ENCODE measurements at regions not wholly inside any gene's neighbourhood (a gene's known extent, or its start where the extent isn't known, plus 50 kb on each side); places are given as distances from the start of the nearest gene placed in this dataset.

DNA sequence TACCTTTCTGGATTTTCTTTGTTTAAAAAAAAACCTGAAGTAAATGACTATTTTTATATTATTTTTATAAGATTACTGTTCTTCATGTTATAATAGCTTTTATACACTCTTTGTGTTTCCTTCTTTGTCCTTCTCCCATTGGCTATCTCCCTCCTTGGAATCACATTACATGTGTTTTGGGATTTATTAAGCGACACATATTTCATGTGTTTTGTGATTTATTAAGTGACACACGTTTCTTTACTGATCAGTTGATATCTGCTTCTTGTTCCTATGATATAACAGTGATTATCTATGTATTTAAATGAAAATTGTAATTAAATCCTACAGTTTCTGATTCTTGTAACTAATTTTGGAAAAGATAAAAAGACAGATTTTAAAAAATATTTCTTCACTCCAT, 817.3 kb upstream of the AGA start:
- H3K36me3 ChIP-seq = no peaks in the 10 kb centered on the region
- H3K4me1 ChIP-seq = no peaks in the 10 kb centered on the region
- TF ChIP-seq POLR2A (IDR thresholded peaks at IDR 0.05) (no peak), POLR2AphosphoS5 (IDR thresholded peaks at IDR 0.05; ENCODE audit: insufficient read depth in 1 of 2, low read depth in 1 of 2) (no peak)
- TF ChIP-seq, protein P1, sequence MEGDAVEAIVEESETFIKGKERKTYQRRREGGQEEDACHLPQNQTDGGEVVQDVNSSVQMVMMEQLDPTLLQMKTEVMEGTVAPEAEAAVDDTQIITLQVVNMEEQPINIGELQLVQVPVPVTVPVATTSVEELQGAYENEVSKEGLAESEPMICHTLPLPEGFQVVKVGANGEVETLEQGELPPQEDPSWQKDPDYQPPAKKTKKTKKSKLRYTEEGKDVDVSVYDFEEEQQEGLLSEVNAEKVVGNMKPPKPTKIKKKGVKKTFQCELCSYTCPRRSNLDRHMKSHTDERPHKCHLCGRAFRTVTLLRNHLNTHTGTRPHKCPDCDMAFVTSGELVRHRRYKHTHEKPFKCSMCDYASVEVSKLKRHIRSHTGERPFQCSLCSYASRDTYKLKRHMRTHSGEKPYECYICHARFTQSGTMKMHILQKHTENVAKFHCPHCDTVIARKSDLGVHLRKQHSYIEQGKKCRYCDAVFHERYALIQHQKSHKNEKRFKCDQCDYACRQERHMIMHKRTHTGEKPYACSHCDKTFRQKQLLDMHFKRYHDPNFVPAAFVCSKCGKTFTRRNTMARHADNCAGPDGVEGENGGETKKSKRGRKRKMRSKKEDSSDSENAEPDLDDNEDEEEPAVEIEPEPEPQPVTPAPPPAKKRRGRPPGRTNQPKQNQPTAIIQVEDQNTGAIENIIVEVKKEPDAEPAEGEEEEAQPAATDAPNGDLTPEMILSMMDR (IDR thresholded peaks at IDR 0.05) = no peak
- no peaks in the 10 kb centered on the region for H3K27me3 ChIP-seq
- no peak for DNase-seq (ENCODE audit: extremely low spot score in 2 of 2)
- intact Hi-C loops (cut with DNase I) = no loop called here
- no peak overlapping the region for H3K27ac ChIP-seq
- H3K9me3 ChIP-seq = no peaks in the 10 kb centered on the region
- H3K4me3 ChIP-seq = no peak overlapping the region

DNA sequence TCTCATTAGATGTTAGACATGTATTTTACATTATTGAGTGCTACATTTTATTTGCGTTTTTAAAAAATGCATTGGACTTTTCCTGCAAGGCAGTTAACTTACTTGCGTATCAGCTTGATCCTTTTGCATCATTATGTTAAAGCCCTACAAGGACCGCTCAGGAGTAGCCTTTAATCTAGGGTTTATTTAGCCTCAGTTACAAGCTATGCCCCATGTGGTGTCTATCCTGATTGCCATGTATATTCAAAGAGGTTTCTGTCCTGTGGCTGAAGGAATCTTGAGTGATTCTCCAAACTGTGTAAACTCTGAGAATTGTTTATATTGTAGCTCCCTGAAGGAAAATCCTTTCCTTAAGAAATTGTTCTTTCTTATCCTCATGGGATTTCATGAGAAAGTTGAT, 821.8 kb upstream of the AGA start:
- H3K27ac ChIP-seq = no peak overlapping the region
- no peak overlapping the region for H3K4me3 ChIP-seq
- H3K27me3 ChIP-seq = no peaks in the 10 kb centered on the region
- H3K4me1 ChIP-seq = no peaks in the 10 kb centered on the region
- no peaks in the 10 kb centered on the region for H3K9me3 ChIP-seq
- intact Hi-C loops (cut with DNase I) = no loop called here
- TF ChIP-seq POLR2A (IDR thresholded peaks at IDR 0.05) (no peak), POLR2AphosphoS5 (IDR thresholded peaks at IDR 0.05; ENCODE audit: insufficient read depth in 1 of 2, low read depth in 1 of 2) (no peak)
- TF ChIP-seq, protein P1 (IDR thresholded peaks at IDR 0.05) = no peak
- no peak for DNase-seq (ENCODE audit: extremely low spot score in 2 of 2)
- H3K36me3 ChIP-seq = no peaks in the 10 kb centered on the region

DNA sequence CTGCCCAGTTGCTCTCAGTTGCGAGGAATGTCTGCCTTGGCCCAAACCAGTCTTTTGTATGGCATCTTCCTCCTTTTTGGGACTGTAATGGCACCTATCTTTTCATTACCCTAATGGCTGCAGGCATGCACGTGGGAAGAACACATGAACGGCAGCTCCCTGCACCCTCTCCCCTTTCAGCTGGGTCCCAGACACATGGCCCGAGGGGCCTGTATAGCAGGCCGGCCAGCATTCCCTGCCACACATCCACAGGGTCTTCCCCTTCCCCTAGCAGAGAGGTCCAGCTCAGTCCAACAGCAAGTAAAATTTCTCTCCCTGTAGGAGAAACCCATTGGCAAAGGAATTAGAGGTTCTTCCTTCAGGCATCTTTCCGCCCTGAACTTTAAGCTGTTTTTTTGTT, 829.1 kb upstream of the AGA start:
- Histone ChIP-seq H3K27ac (no peak overlapping the region), H3K36me3 (no peaks in the 10 kb centered on the region), H3K4me1 (no peaks in the 10 kb centered on the region), H3K9me3 (no peaks in the 10 kb centered on the region), H3K27me3 (no peaks in the 10 kb centered on the region), H3K4me3 (no peak overlapping the region)
- intact Hi-C loops (cut with DNase I) = no loop called here
- no peak for TF ChIP-seq POLR2AphosphoS5 (IDR thresholded peaks at IDR 0.05; ENCODE audit: insufficient read depth in 1 of 2, low read depth in 1 of 2)
- TF ChIP-seq, protein P1 (IDR thresholded peaks at IDR 0.05) = no peak
- no peak for DNase-seq (ENCODE audit: extremely low spot score in 2 of 2)

DNA sequence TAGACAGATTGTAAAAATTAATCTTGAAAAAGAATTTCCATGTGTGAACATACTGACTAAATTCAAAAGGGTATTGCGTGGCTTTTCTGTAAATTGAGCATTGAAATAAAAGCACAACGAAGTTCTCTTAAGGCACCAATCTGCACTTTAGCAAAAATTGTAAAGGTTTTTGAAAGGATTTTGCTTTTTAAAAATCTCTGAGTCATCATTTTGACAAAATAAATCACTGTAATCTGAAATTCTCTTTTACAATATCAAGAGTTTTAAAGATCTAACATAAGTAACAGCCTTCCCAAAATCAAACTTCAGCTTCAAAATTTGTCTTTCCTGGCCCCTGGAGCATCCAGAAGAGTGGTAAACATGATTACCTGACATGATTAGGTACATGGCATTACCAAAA, 830.9 kb upstream of the AGA start:
- Histone ChIP-seq H3K27ac (no peak overlapping the region), H3K4me3 (no peak overlapping the region), H3K4me1 (no peaks in the 10 kb centered on the region), H3K27me3 (no peaks in the 10 kb centered on the region), H3K9me3 (no peaks in the 10 kb centered on the region), H3K36me3 (no peaks in the 10 kb centered on the region)
- no peak for DNase-seq (ENCODE audit: extremely low spot score in 2 of 2)
- intact Hi-C loops (cut with DNase I) = no loop called here
- TF ChIP-seq, protein P1 (IDR thresholded peaks at IDR 0.05) = no peak
- no peak for TF ChIP-seq POLR2A (IDR thresholded peaks at IDR 0.05)
- no peak for TF ChIP-seq POLR2AphosphoS5 (IDR thresholded peaks at IDR 0.05; ENCODE audit: insufficient read depth in 1 of 2, low read depth in 1 of 2)

DNA sequence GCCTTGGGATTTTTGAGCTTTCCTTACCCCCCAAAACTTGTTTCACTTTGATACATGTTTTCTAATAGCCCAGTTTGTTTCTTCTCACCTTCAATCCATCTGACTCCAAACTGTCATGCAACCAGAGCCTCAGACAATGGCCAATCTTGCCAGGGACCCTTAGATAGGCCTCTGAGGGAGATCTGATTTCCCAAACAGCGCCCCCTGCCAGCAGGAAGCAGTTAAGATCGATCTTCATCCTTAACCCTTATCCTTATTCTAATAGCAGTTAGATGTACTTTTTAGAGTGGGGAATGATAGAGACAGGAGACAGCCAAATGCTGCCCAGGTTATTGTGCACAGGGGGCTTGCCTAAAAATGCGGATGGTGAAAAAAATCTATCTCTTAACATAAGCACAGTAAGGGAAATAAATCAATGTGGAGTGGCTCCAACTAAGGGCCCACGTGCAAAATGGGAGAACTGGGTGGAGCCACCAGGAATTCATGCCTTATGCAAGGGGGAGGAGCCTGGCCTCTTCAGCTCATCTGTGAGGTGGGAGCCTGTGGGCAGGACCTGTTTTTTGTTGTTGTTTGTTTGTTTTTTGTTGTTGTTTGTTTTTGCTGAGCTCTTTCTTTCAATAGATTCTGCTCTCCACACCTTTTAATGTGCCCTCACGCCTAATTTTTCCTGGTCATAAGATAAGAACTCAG, 833.6 kb upstream of the AGA start:
- Histone ChIP-seq H3K4me1 (no peaks in the 10 kb centered on the region), H3K27ac (no peak overlapping the region), H3K9me3 (no peaks in the 10 kb centered on the region), H3K27me3 (no peaks in the 10 kb centered on the region), H3K4me3 (no peak overlapping the region), H3K36me3 (no peaks in the 10 kb centered on the region)
- intact Hi-C loops (cut with DNase I) = no loop called here
- TF ChIP-seq POLR2AphosphoS5 (IDR thresholded peaks at IDR 0.05; ENCODE audit: insufficient read depth in 1 of 2, low read depth in 1 of 2) = no peak
- TF ChIP-seq, protein P1 (IDR thresholded peaks at IDR 0.05) = no peak
- no peak for TF ChIP-seq POLR2A (IDR thresholded peaks at IDR 0.05)
- no peak for DNase-seq (ENCODE audit: extremely low spot score in 2 of 2)

Measured in vagina (tissue), 2 donors.